GM12873 (cell line): ENCODE measurements at regions not wholly inside any gene's neighbourhood (a gene's known extent, or its start where the extent isn't known, plus 50 kb on each side); places are given as distances from the start of the nearest gene placed in this dataset.

Experiments used
- CTCF ChIP-seq: IDR thresholded peaks from 2 replicates; pipeline ENCODE4 v1.5.1; 2012; ENCODE audit warnings: low read depth, mild to moderate bottlenecking, moderate library complexity, low read length, control low read depth; ENCODE audit not compliant: insufficient read depth; ENCODE audit errors: missing control alignments

- no peak for TF ChIP-seq CTCF
Observed at GRCh38 chr20:50398471-50398820, 111.7 kb upstream of the PTPN1 start.

GRCh38 chr20:50398821-50399554, 111.2 kb upstream of the PTPN1 start:
- no peak for TF ChIP-seq CTCF

- TF ChIP-seq CTCF, result no peak
Observed at GRCh38 chr20:50399555-50399916, 110.6 kb upstream of the PTPN1 start.

- no peak for TF ChIP-seq CTCF
Observed at GRCh38 chr20:50399917-50400704, 110.1 kb upstream of the PTPN1 start.

- no peak for TF ChIP-seq CTCF
Observed at GRCh38 chr20:50400705-50401586, 109.2 kb upstream of the PTPN1 start.

GRCh38 chr20:50401587-50402418, 108.4 kb upstream of the PTPN1 start:
- TF ChIP-seq CTCF, result no peak
